ENCODE measurements at regions not wholly inside any gene's neighbourhood (a gene's known extent, or its start where the extent isn't known, plus 50 kb on each side); places are given as distances from the start of the nearest gene placed in this dataset.

DNA sequence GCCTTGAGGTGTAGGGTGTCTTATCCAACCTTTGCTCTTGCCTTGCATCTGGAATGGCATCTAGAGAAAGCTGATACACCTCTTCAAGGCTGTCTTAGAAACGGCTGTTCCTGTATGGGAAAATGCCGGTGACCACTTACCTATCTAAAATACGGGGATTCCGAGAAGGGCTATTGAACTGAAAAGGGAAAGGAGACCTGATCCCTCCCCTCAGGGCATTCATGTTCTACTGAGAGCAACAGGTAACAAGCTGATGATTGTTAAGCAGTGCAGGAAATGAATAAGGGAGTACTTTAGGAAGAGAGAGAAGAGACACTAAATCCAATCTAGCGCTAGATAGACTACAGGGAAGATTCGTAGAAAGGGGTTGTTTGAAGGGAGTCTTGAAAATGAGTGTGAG is 1388.1 kb downstream of the FAM181B start:
- no peak for DNase-seq (ENCODE audit: low read depth)
- TF ChIP-seq CTCF (IDR thresholded peaks at IDR 0.05; ENCODE audit: insufficient read depth, low read length, poor library complexity, severe bottlenecking): no peak
- no peaks in the 10 kb centered on the region for H3K36me3 ChIP-seq (ENCODE audit: control insufficient read depth, insufficient read depth, low read length)
- H3K4me3 ChIP-seq (ENCODE audit: low read depth, low read length): no peak overlapping the region
- no peaks in the 10 kb centered on the region for H3K27me3 ChIP-seq (ENCODE audit: control insufficient read depth, insufficient read depth, low read length)

GRCh38 chr11:81342966-81343365 is 1390.7 kb downstream of the FAM181B start:
- H3K27me3 ChIP-seq (ENCODE audit: control insufficient read depth, insufficient read depth, low read length): no peaks in the 10 kb centered on the region
- no peak for TF ChIP-seq CTCF (IDR thresholded peaks at IDR 0.05; ENCODE audit: insufficient read depth, low read length, poor library complexity, severe bottlenecking)
- DNase-seq (ENCODE audit: low read depth): no peak
- no peaks in the 10 kb centered on the region for H3K36me3 ChIP-seq (ENCODE audit: control insufficient read depth, insufficient read depth, low read length)
- no peak overlapping the region for H3K4me3 ChIP-seq (ENCODE audit: low read depth, low read length)

GRCh38 chr11:81340225-81340624 is 1393.4 kb downstream of the FAM181B start:
- no peaks in the 10 kb centered on the region for H3K27me3 ChIP-seq (ENCODE audit: control insufficient read depth, insufficient read depth, low read length)
- no peak overlapping the region for H3K4me3 ChIP-seq (ENCODE audit: low read depth, low read length)
- DNase-seq (ENCODE audit: low read depth): no peak
- no peaks in the 10 kb centered on the region for H3K36me3 ChIP-seq (ENCODE audit: control insufficient read depth, insufficient read depth, low read length)
- no peak for TF ChIP-seq CTCF (IDR thresholded peaks at IDR 0.05; ENCODE audit: insufficient read depth, low read length, poor library complexity, severe bottlenecking)

DNA sequence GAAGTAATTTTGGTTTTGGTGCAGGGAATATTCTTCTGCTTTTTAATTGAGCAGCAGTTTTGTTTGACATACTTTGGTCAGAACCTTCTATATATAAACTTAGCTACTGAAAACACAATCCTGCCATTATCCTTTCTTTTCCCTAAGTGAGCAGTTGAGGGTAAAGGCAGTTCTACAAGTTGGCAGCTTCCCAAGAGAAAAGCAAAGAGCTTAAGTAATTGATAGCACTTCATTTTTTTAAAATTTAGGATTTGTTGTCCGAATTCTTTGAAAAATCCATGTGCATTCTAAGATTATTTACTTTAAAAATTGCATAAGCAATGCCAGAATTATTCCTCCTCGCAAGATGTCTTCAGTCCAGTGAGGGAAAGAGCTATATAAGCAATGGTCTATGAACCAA is 1394.1 kb downstream of the FAM181B start:
- H3K36me3 ChIP-seq (ENCODE audit: control insufficient read depth, insufficient read depth, low read length): no peaks in the 10 kb centered on the region
- TF ChIP-seq CTCF (IDR thresholded peaks at IDR 0.05; ENCODE audit: insufficient read depth, low read length, poor library complexity, severe bottlenecking): no peak
- H3K4me3 ChIP-seq (ENCODE audit: low read depth, low read length): no peak overlapping the region
- H3K27me3 ChIP-seq (ENCODE audit: control insufficient read depth, insufficient read depth, low read length): no peaks in the 10 kb centered on the region
- DNase-seq (ENCODE audit: low read depth): no peak

- H3K4me3 ChIP-seq (ENCODE audit: low read depth, low read length): no peak overlapping the region
- no peaks in the 10 kb centered on the region for H3K36me3 ChIP-seq (ENCODE audit: control insufficient read depth, insufficient read depth, low read length)
- DNase-seq (ENCODE audit: low read depth): no peak
- TF ChIP-seq CTCF (IDR thresholded peaks at IDR 0.05; ENCODE audit: insufficient read depth, low read length, poor library complexity, severe bottlenecking): no peak
- no peaks in the 10 kb centered on the region for H3K27me3 ChIP-seq (ENCODE audit: control insufficient read depth, insufficient read depth, low read length)
Observed at GRCh38 chr11:81337756-81338155, 1395.9 kb downstream of the FAM181B start.

GRCh38 chr11:81332276-81332675 is 1401.4 kb downstream of the FAM181B start:
- no peak for DNase-seq (ENCODE audit: low read depth)
- TF ChIP-seq CTCF (IDR thresholded peaks at IDR 0.05; ENCODE audit: insufficient read depth, low read length, poor library complexity, severe bottlenecking): no peak
- H3K27me3 ChIP-seq (ENCODE audit: control insufficient read depth, insufficient read depth, low read length): no peaks in the 10 kb centered on the region
- no peaks in the 10 kb centered on the region for H3K36me3 ChIP-seq (ENCODE audit: control insufficient read depth, insufficient read depth, low read length)
- H3K4me3 ChIP-seq (ENCODE audit: low read depth, low read length): no peak overlapping the region
